Esophagus squamous epithelium (tissue), 5 donors: ENCODE measurements at regions not wholly inside any gene's neighbourhood (a gene's known extent, or its start where the extent isn't known, plus 50 kb on each side); places are given as distances from the start of the nearest gene placed in this dataset.

Experiments
- DNase-seq: peaks from one replicate; lab custom pipeline; 2025; lab: John Stamatoyannopoulos, UW
- H3K27ac ChIP-seq, 4 donors: fragments of 200-600 bp; sonication (generic); one replicate each; pipeline ENCODE4 v1.5.1; 2016 to 2019; ENCODE audit warnings: mild to moderate bottlenecking in 1 of 4
- H3K27me3 ChIP-seq, 4 donors: fragments of 200-600 bp; sonication (generic); 1 replicate in 3 of 4; 2 replicates in 1 of 4; pipeline versions ENCODE4 v1.5.1 to v1.6.0; 2017 to 2021; ENCODE audit warnings: antibody characterized with exemption in 1 of 4
- H3K36me3 ChIP-seq, 3 donors: fragments of 200-600 bp; sonication (generic); one replicate each; pipeline ENCODE4 v1.5.1; 2016 to 2019
- H3K4me1 ChIP-seq, 3 donors: fragments of 200-600 bp; sonication (generic); one replicate each; pipeline ENCODE4 v1.5.1; 2017 to 2019
- H3K4me3 ChIP-seq, 4 donors: fragments of 200-600 bp; sonication (generic); 1 replicate in 3 of 4; 2 replicates in 1 of 4; pipeline ENCODE4 v1.5.1; 2016 to 2019; ENCODE audit warnings: mild to moderate bottlenecking in 2 of 4, moderate library complexity in 1 of 4
- H3K9me3 ChIP-seq, 3 donors: fragments of 200-600 bp; sonication (generic); one replicate each; pipeline ENCODE4 v1.5.1; 2016 to 2019
- CTCF ChIP-seq, 6 experiments: fragments of 450-650 bp in 4 of 6; fragments of 200-600 bp in 2 of 6; sonication (generic) in 2 of 6; IDR thresholded peaks; one replicate each; pipeline ENCODE4 v1.5.1; 2016 to 2019; ENCODE audit warnings: antibody characterized with exemption in 6 of 6, mild to moderate bottlenecking in 4 of 6, moderate library complexity in 4 of 6
- POLR2A ChIP-seq, 4 donors: fragments of 450-650 bp; IDR thresholded peaks; one replicate each; pipeline ENCODE4 v1.6.1; 2017; ENCODE audit warnings: antibody characterized with exemption in 4 of 4, mild to moderate bottlenecking in 4 of 4, moderate library complexity in 3 of 4
- WGBS, 2 donors: methylation state at CpG; one replicate each; pipeline ENCODE4 v1.1.5; 2018; 5-methylcytosine and 5-hydroxymethylcytosine counted together
- intact Hi-C: fragments of 100-400 bp; cut with DNase I; formaldehyde crosslinking; loops from one replicate; pipeline ENCODE4 v1.15.0; 2022
- donor health status: DM: yes; HTN: yes; CAD: no.

- 92 to 95% methylated on average over 1 of the region's 1 CpG for WGBS, 2 donors
- no peak for DNase-seq
- H3K27me3 ChIP-seq = peaks cover 0 to 5% (median 0%) of the 10 kb centered on the region in 4 donors
- H3K36me3 ChIP-seq = no peaks in the 10 kb centered on the region
- H3K27ac ChIP-seq = no peak overlapping the region
- TF ChIP-seq CTCF (IDR thresholded peaks at IDR 0.05) = no peak
- no peak for TF ChIP-seq POLR2A (IDR thresholded peaks at IDR 0.05)
- no peak overlapping the region for H3K4me3 ChIP-seq
- H3K9me3 ChIP-seq = no peaks in the 10 kb centered on the region
- H3K4me1 ChIP-seq = no peaks in the 10 kb centered on the region
- intact Hi-C loops = no loop called here
Measured at GRCh38 chr12:13707829-13708228, 273.6 kb downstream of the GRIN2B start.

GRCh38 chr12:13702381-13702780 is 279.0 kb downstream of the GRIN2B start:
- H3K4me3 ChIP-seq = no peak overlapping the region
- TF ChIP-seq POLR2A (IDR thresholded peaks at IDR 0.05) = no peak
- TF ChIP-seq CTCF (IDR thresholded peaks at IDR 0.05) = no peak
- no peaks in the 10 kb centered on the region for H3K4me1 ChIP-seq
- peaks cover 0 to 5% (median 0%) of the 10 kb centered on the region in 4 donors for H3K27me3 ChIP-seq
- no peak for DNase-seq
- no peak overlapping the region for H3K27ac ChIP-seq
- 23 to 47% methylated on average over 5 of the region's 5 CpGs for WGBS, 2 donors
- intact Hi-C loops = no loop called here
- H3K36me3 ChIP-seq = no peaks in the 10 kb centered on the region
- no peaks in the 10 kb centered on the region for H3K9me3 ChIP-seq

- no peaks in the 10 kb centered on the region for H3K36me3 ChIP-seq
- intact Hi-C loops = no loop called here
- TF ChIP-seq POLR2A (IDR thresholded peaks at IDR 0.05) (no peak), CTCF (IDR thresholded peaks at IDR 0.05) (no peak)
Measured at GRCh38 chr12:13701502-13701901, 279.9 kb downstream of the GRIN2B start.

GRCh38 chr12:13697973-13698372 is 283.4 kb downstream of the GRIN2B start:
- H3K27me3 ChIP-seq = no peaks in the 10 kb centered on the region
- no peak for TF ChIP-seq POLR2A (IDR thresholded peaks at IDR 0.05)
- no peak for TF ChIP-seq CTCF (IDR thresholded peaks at IDR 0.05)
- no peak overlapping the region for H3K27ac ChIP-seq
- no peaks in the 10 kb centered on the region for H3K4me1 ChIP-seq
- peaks cover 0 to 4% (median 0%) of the 10 kb centered on the region in 3 donors for H3K9me3 ChIP-seq
- WGBS, 2 donors = 85 to 90% methylated on average over 10 to 11 of the region's 11 CpGs
- intact Hi-C loops = no loop called here
- no peak overlapping the region for H3K4me3 ChIP-seq
- DNase-seq = no peak
- no peaks in the 10 kb centered on the region for H3K36me3 ChIP-seq

More at GRCh38 chr12:13701502-13701901, 279.9 kb downstream of the GRIN2B start:
- no peak overlapping the region for H3K27ac ChIP-seq
- no peaks in the 10 kb centered on the region for H3K4me1 ChIP-seq
- H3K27me3 ChIP-seq = peaks cover 0 to 5% (median 0%) of the 10 kb centered on the region in 4 donors
- no peak overlapping the region for H3K4me3 ChIP-seq
- no peak for DNase-seq
- no peaks in the 10 kb centered on the region for H3K9me3 ChIP-seq

- no peak for TF ChIP-seq CTCF (IDR thresholded peaks at IDR 0.05)
- no peak for TF ChIP-seq POLR2A (IDR thresholded peaks at IDR 0.05)
- WGBS, 2 donors = 64 to 91% methylated on average over 2 of the region's 2 CpGs
- no peak for DNase-seq
Measured at GRCh38 chr12:13695781-13696180, 285.6 kb downstream of the GRIN2B start.

More at GRCh38 chr12:13695781-13696180, 285.6 kb downstream of the GRIN2B start:
- H3K36me3 ChIP-seq = no peaks in the 10 kb centered on the region
- H3K27me3 ChIP-seq = no peaks in the 10 kb centered on the region
- no peak overlapping the region for H3K4me3 ChIP-seq
- H3K27ac ChIP-seq = no peak overlapping the region
- H3K4me1 ChIP-seq = no peaks in the 10 kb centered on the region
- intact Hi-C loops = no loop called here
- H3K9me3 ChIP-seq = peaks cover 0 to 4% (median 0%) of the 10 kb centered on the region in 3 donors
